GM12878 (cell line): ENCODE measurements at regions not wholly inside any gene's neighbourhood (a gene's known extent, or its start where the extent isn't known, plus 50 kb on each side); places are given as distances from the start of the nearest gene placed in this dataset.

Experiments
- ATAC-seq: fragments of 200-7000 bp; cut with Tn5 transposase; 3 replicates; pipeline ENCODE4 v1.9.1; 2020; ENCODE audit warnings: mild to moderate bottlenecking, moderate library complexity
- BruUV-seq: library from RNA; stranded (reverse); fragments of 400-500 nt; replicated peaks from 2 replicates; lab custom pipeline; 2021; lab: Mats Ljungman, UMichigan
- CTCF ChIA-PET: fragments of 300-600 bp; sonication (Branson Sonifier 250); formaldehyde crosslinking; extraction: SDS; loops from one replicate; lab custom pipeline; 2021; ENCODE audit warnings: inconsistent platforms; lab: Yijun Ruan, JAX
- POLR2A ChIA-PET: fragments of 350-600 bp; formaldehyde crosslinking; extraction: SDS; loops from one replicate; lab custom pipeline; 2021; ENCODE audit warnings: inconsistent platforms; lab: Charles Lee
- RAD21 ChIA-PET: fragments of 300-600 bp; sonication (Branson Sonifier 250); formaldehyde crosslinking; loops from one replicate; lab custom pipeline; 2023; ENCODE audit warnings: antibody characterized with exemption; ENCODE audit not compliant: unreplicated experiment; lab: Charles Lee
- SMC1A ChIA-PET: fragments of 300-600 bp; sonication (Branson Sonifier 250); formaldehyde crosslinking; loops from one replicate; lab custom pipeline; 2023; ENCODE audit not compliant: unreplicated experiment, uncharacterized antibody; lab: Charles Lee
- DNase-seq: peaks from one replicate; pipeline ENCODE4 v3.0.0-alpha.2; 2011; ENCODE audit warnings: low read depth, low spot score
- FAIRE-seq: peaks from 3 replicates; lab custom pipeline; 2011; peaks lifted over from hg19 to GRCh38; lab: Jason Lieb, UNC
- H2AFZ ChIP-seq: 2 replicates; pipeline ENCODE4 v1.6.0; 2011; ENCODE audit warnings: low read depth, low read length, control low read depth; ENCODE audit not compliant: control insufficient read depth
- H3K27ac ChIP-seq: 2 replicates; pipeline ENCODE4 v1.5.1; 2011; ENCODE audit warnings: control low read depth; ENCODE audit not compliant: control insufficient read depth, insufficient read depth
- H3K27me3 ChIP-seq, 2 experiments: replicated peaks in 1 of 2; 2 replicates each; pipeline versions ENCODE4 v1.6.0 to v1.6.1; 2011; ENCODE audit warnings: low read length in 1 of 2; ENCODE audit not compliant: control insufficient read depth in 2 of 2, insufficient read depth in 2 of 2
- H3K36me3 ChIP-seq, 2 experiments: 2 replicates each; pipeline ENCODE4 v1.5.1; 2011; ENCODE audit warnings: low read length in 1 of 2; ENCODE audit not compliant: control insufficient read depth in 2 of 2, insufficient read depth in 2 of 2
- H3K4me1 ChIP-seq: 2 replicates; pipeline ENCODE4 v1.6.1; 2011; ENCODE audit warnings: mild to moderate bottlenecking, low read length, moderate library complexity, mixed read lengths; ENCODE audit not compliant: control insufficient read depth, insufficient read depth
- H3K4me2 ChIP-seq: 2 replicates; pipeline ENCODE4 v1.6.0; 2011; ENCODE audit warnings: control low read depth; ENCODE audit not compliant: control insufficient read depth, insufficient read depth
- H3K4me3 ChIP-seq: fragments of 200-600 bp; sonication (generic); 2 replicates; pipeline ENCODE4 v1.5.1; 2016
- H3K79me2 ChIP-seq: 2 replicates; pipeline ENCODE4 v1.6.0; 2011; ENCODE audit warnings: low read length; ENCODE audit not compliant: control insufficient read depth, insufficient read depth
- H3K9ac ChIP-seq: 2 replicates; pipeline ENCODE4 v1.8.0; 2011; ENCODE audit warnings: low read length, control low read depth, mixed read lengths; ENCODE audit not compliant: control insufficient read depth, insufficient read depth
- H3K9me3 ChIP-seq: replicated peaks from 3 replicates; pipeline ENCODE4 v1.5.1; 2011; ENCODE audit warnings: mild to moderate bottlenecking, low read length; ENCODE audit not compliant: control insufficient read depth, insufficient read depth
- H4K20me1 ChIP-seq: 2 replicates; pipeline ENCODE4 v1.6.0; 2011; ENCODE audit not compliant: control insufficient read depth, insufficient read depth
- ATF7 ChIP-seq: fragments of 450-650 bp; IDR thresholded peaks from 2 replicates; pipeline ENCODE4 v1.6.1; 2016; ENCODE audit warnings: low read depth, mild to moderate bottlenecking
- CHD1 ChIP-seq: IDR thresholded peaks from 2 replicates; pipeline ENCODE4 v1.6.1; 2012; ENCODE audit warnings: low read depth, low read length, improper control_type of control experiment
- EZH2 ChIP-seq: IDR thresholded peaks from 2 replicates; pipeline ENCODE4 v1.6.1; 2012; ENCODE audit warnings: low read depth, mild to moderate bottlenecking, control low read depth, inconsistent platforms, low read length, borderline replicate concordance; ENCODE audit not compliant: control insufficient read depth
- KLF5 ChIP-seq: fragments of 450-650 bp; IDR thresholded peaks from 2 replicates; pipeline ENCODE4 v1.6.1; 2014; ENCODE audit warnings: mild to moderate bottlenecking; ENCODE audit not compliant: partially characterized antibody
- LARP7 ChIP-seq: fragments of 450-650 bp; IDR thresholded peaks from 2 replicates; pipeline ENCODE4 v1.6.1; 2017; ENCODE audit warnings: mild to moderate bottlenecking
- RBBP5 ChIP-seq: fragments of 200-600 bp; sonication (generic); conservative IDR thresholded peaks from 2 replicates; pipeline ENCODE4 v1.6.1; 2016
- SIN3A ChIP-seq: IDR thresholded peaks from 2 replicates; pipeline ENCODE4 v1.6.1; 2012; ENCODE audit warnings: low read depth, low read length, improper control_type of control experiment
- SKIL ChIP-seq: fragments of 450-650 bp; IDR thresholded peaks from 2 replicates; pipeline ENCODE4 v1.6.1; 2017; ENCODE audit warnings: mild to moderate bottlenecking, low read depth, inconsistent platforms; ENCODE audit not compliant: poor library complexity, severe bottlenecking
- SMC3 ChIP-seq: IDR thresholded peaks from 2 replicates; pipeline ENCODE4 v1.6.1; 2011; ENCODE audit warnings: low read length, improper control_type of control experiment, borderline replicate concordance
- WGBS: methylation state at CpG from one replicate; pipeline ENCODE4 v1.1.6; 2016; ENCODE audit warnings: low lambda C conversion rate; ENCODE audit not compliant: insufficient replicate concordance, insufficient coverage; ENCODE audit errors: missing lambda C conversion rate; 5-methylcytosine and 5-hydroxymethylcytosine counted together
- in situ Hi-C: fragments of 300-500 bp; cut with MboI; formaldehyde crosslinking; loops from 9 replicates; pipeline ENCODE4 v1.14.3; 2018; ENCODE audit warnings: mixed read lengths
- intact Hi-C: fragments of 100-400 bp; cut with micrococcal nuclease; formaldehyde crosslinking; loops from one replicate; pipeline ENCODE4 v1.14.2; 2022; ENCODE audit not compliant: unreplicated experiment
- TF ChIP-seq, protein P1 (sequence below): fragments of 450-650 bp; conservative IDR thresholded peaks from 2 replicates; pipeline ENCODE4 v1.6.1; 2017; ENCODE audit warnings: mild to moderate bottlenecking, moderate library complexity

DNA sequence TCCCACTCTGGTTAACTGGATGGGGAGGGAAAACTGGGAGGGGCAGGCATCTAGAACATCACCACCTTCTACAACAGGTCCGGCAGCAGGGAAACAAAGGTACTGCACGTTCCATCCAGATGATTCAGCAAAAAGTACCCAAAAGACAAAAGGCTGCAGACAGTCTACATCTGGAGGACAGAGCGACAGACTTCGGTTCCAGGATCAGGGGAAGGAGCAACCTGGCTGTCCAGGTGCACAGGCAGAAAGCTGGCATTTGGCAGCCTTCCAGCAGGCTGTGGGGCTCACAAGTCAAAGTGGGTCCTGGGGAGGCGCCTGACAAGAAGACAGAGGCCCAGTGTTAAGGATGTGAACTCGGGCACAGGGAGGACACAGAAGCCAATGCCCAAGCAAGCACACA is 202.9 kb downstream of the SUCLA2 start:
- RAD21 ChIA-PET, result no interaction called here
- H3K4me3 ChIP-seq, result no peak overlapping the region
- H3K36me3 ChIP-seq, result no peaks in the 10 kb centered on the region
- 32% methylated on average over 6 of the region's 6 CpGs for WGBS
- no peak for ATAC-seq
- no peak overlapping the region for H3K27ac ChIP-seq
- no peak overlapping the region for H2AFZ ChIP-seq
- no peaks in the 10 kb centered on the region for H3K27me3 ChIP-seq
- no TSS peak for BruUV-seq
- no peak overlapping the region for H3K4me2 ChIP-seq
- H4K20me1 ChIP-seq, result no peaks in the 10 kb centered on the region
- intact Hi-C loops (loop anchor here (10.0 kb wide), 2 partner anchors 277 to 967 kb away; no protein-coding TSS in a partner anchor), in situ Hi-C loops (no loop called here)
- no peaks in the 10 kb centered on the region for H3K4me1 ChIP-seq
- CTCF ChIA-PET, result interaction anchor here (0.7 to 1.2 kb wide), 3 partner anchors 26 to 296 kb away, joined by 3 to 8 read pairs (median 3); partner anchors contain the start of gene MED4
- SMC1A ChIA-PET, result no interaction called here
- TF ChIP-seq EZH2 (no peak), KLF5 (no peak), CHD1 (no peak), RBBP5 (no peak), LARP7 (no peak), SIN3A (no peak), SMC3 (no peak), SKIL (no peak), ATF7 (no peak)
- TF ChIP-seq, protein P1, sequence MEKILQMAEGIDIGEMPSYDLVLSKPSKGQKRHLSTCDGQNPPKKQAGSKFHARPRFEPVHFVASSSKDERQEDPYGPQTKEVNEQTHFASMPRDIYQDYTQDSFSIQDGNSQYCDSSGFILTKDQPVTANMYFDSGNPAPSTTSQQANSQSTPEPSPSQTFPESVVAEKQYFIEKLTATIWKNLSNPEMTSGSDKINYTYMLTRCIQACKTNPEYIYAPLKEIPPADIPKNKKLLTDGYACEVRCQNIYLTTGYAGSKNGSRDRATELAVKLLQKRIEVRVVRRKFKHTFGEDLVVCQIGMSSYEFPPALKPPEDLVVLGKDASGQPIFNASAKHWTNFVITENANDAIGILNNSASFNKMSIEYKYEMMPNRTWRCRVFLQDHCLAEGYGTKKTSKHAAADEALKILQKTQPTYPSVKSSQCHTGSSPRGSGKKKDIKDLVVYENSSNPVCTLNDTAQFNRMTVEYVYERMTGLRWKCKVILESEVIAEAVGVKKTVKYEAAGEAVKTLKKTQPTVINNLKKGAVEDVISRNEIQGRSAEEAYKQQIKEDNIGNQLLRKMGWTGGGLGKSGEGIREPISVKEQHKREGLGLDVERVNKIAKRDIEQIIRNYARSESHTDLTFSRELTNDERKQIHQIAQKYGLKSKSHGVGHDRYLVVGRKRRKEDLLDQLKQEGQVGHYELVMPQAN, result no peak
- POLR2A ChIA-PET, result no interaction called here
- no peaks in the 10 kb centered on the region; the same call in 2 of the 3 replicates for H3K9me3 ChIP-seq
- no peaks in the 10 kb centered on the region for H3K79me2 ChIP-seq
- DNase-seq, result no peak
- no peak for FAIRE-seq
- no peak overlapping the region for H3K9ac ChIP-seq
